ENCODE measurements at regions not wholly inside any gene's neighbourhood (a gene's known extent, or its start where the extent isn't known, plus 50 kb on each side); places are given as distances from the start of the nearest gene placed in this dataset.
A peak's percentile ranks its signal among the peaks of the same experiment; 100 is the strongest.

DNA sequence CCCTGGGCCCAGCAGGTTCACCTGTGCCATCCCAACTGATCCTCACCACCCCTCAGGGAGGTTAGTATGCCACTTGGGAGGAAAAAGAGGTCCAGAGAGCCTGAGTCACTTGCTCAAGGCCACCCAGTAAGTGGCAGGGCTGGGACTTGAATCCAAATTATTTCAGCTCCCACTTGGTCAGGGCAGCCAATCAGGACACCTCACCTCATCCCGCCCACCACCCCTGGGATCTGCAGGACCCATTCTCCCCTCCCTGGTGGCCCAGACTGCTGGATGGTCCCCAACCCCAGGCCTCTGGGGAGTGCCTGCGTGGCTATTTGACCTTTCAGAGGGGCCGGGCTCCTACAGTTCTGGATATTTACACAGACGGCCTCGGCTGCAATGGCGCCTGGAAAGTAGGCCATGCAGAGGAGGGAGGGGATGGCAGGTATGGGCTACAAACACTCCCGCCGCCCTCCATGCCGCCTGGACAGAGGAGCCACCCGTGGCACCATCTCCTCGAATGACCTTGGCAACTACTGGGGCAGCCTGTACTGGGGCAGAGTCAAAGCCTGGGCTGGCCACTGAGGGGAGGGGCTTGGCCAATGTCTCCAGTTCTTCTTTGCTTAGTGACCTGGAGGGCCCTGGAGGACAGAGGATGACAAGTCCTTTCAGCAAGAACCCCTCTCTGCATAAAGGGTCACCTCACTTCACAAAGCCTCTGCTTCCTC, 153.6 kb upstream of the LINGO1 start:
- Histone ChIP-seq H3K27me3 (ENCODE audit: control insufficient read depth, insufficient read depth, low read length) (no peaks in the 10 kb centered on the region), H2AFZ (ENCODE audit: low read length) (no peak overlapping the region), H3K27ac (ENCODE audit: insufficient read depth, low read length) (no peak overlapping the region), H3K9ac (ENCODE audit: insufficient read depth, low read length) (no peak overlapping the region), H3K9me3 (ENCODE audit: control insufficient read depth, insufficient read depth, low read depth, low read length) (no peaks in the 10 kb centered on the region), H4K20me1 (ENCODE audit: control insufficient read depth, extremely low read depth, insufficient read depth, low read length) (no peaks in the 10 kb centered on the region), H3K4me3 (replicated peaks in 1 of 4; ENCODE audit: control extremely low read depth in 1 of 4, insufficient read depth in 1 of 4, low read depth in 3 of 4, low read length in 4 of 4) (no peak overlapping the region), H3K36me3 (ENCODE audit: control insufficient read depth, insufficient read depth, low read length) (no peaks in the 10 kb centered on the region), H3K79me2 (ENCODE audit: control insufficient read depth, insufficient read depth, low read length) (no peaks in the 10 kb centered on the region), H3K4me1 (ENCODE audit: control insufficient read depth, extremely low read depth, insufficient read depth, low read length) (no peaks in the 10 kb centered on the region), H3K4me2 (ENCODE audit: extremely low read depth, insufficient read depth, low read length) (no peak overlapping the region)
- DNase-seq (ENCODE audit: low read depth in 2 of 2), result no peak
- TF ChIP-seq EZH2 (IDR thresholded peaks at IDR 0.05; ENCODE audit: low read length, missing control alignments), result no peak
- TF ChIP-seq, protein P1, sequence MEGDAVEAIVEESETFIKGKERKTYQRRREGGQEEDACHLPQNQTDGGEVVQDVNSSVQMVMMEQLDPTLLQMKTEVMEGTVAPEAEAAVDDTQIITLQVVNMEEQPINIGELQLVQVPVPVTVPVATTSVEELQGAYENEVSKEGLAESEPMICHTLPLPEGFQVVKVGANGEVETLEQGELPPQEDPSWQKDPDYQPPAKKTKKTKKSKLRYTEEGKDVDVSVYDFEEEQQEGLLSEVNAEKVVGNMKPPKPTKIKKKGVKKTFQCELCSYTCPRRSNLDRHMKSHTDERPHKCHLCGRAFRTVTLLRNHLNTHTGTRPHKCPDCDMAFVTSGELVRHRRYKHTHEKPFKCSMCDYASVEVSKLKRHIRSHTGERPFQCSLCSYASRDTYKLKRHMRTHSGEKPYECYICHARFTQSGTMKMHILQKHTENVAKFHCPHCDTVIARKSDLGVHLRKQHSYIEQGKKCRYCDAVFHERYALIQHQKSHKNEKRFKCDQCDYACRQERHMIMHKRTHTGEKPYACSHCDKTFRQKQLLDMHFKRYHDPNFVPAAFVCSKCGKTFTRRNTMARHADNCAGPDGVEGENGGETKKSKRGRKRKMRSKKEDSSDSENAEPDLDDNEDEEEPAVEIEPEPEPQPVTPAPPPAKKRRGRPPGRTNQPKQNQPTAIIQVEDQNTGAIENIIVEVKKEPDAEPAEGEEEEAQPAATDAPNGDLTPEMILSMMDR (conservative IDR thresholded peaks at IDR 0.05 in 1 of 2, IDR thresholded peaks at IDR 0.05 in 1 of 2; ENCODE audit: low read depth in 1 of 2, low read length in 2 of 2), result no peak

DNA sequence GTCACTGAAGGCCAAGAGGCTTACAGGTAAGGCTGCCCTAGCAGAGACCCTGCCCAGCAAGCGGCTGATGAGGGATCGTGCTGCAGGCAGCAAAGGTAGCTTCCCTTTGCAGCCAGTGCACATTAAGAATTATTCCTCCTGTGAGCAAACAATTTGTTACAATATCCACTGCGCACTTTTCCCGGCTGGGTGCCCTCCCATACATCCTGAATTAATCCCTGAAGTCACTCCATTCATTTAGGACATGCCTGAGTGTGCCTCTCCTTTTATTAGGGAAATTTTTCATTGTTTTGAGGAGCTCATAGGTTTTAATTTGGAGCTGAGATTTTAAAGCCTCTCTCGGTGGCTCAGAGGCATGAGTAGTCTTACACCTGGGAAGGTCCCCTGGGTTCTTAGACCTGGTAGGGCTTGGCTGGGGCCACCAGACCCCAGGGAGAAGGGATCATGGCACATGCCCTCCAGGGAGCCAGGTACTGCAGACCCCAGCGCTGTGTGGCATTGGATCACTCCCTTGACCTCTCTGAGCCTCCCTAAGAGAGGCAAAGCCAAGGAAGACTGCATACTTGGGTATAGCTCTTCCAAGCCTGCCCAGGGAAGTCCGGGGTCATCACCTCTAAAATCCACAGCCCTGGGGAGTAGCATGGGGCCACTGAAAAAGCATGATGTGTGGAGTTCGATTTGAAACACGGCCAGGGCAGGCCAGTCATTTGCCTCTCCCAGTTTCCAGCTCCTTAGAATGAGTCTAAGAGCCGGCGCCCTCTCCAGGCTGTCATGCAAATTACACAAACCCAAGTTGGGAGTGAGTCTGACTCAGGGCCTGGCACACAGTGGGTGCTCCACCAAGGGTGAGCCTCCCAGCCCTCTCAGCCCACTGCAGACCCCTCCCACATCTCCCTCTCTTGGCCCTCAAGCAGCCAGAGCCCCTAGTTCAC, 151.9 kb upstream of the LINGO1 start:
- peak in 1 of 2 donors; percentile 2 for DNase-seq (ENCODE audit: low read depth in 2 of 2)
- no peaks in the 10 kb centered on the region for H3K9me3 ChIP-seq (ENCODE audit: control insufficient read depth, insufficient read depth, low read depth, low read length)
- H3K27me3 ChIP-seq (ENCODE audit: control insufficient read depth, insufficient read depth, low read length), result no peaks in the 10 kb centered on the region

DNA sequence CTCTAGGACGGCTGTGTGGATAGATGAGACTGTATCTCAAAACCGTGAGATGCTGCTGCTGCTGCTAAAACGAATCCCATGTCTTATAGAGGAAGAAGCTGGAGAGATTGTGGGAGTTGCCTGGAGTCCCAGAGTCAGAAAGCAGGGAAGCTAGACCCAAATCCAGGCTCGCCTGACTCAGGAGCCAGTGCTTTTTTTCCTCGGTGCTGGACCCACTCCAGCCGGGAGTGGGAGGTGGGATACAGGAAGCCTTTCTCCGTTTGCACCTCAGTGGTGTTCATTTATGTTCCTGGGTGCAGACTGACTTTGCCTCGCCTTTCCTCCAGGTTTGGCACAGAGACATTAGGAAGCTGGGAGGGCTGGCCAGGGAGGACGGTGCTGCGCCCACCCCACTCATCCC, 150.9 kb upstream of the LINGO1 start:
- TF ChIP-seq EZH2 (IDR thresholded peaks at IDR 0.05; ENCODE audit: low read length, missing control alignments), result no peak
- TF ChIP-seq, protein P1 (conservative IDR thresholded peaks at IDR 0.05 in 1 of 2, IDR thresholded peaks at IDR 0.05 in 1 of 2; ENCODE audit: low read depth in 1 of 2, low read length in 2 of 2), result no peak
- H4K20me1 ChIP-seq (ENCODE audit: control insufficient read depth, extremely low read depth, insufficient read depth, low read length), result no peaks in the 10 kb centered on the region
- H3K27ac ChIP-seq (ENCODE audit: insufficient read depth, low read length), result no peak overlapping the region
- no peak overlapping the region for H3K4me2 ChIP-seq (ENCODE audit: extremely low read depth, insufficient read depth, low read length)
- no peaks in the 10 kb centered on the region for H3K4me1 ChIP-seq (ENCODE audit: control insufficient read depth, extremely low read depth, insufficient read depth, low read length)
- H3K9ac ChIP-seq (ENCODE audit: insufficient read depth, low read length), result no peak overlapping the region
- H3K79me2 ChIP-seq (ENCODE audit: control insufficient read depth, insufficient read depth, low read length), result no peaks in the 10 kb centered on the region
- H3K36me3 ChIP-seq (ENCODE audit: control insufficient read depth, insufficient read depth, low read length), result no peaks in the 10 kb centered on the region
- H3K4me3 ChIP-seq (replicated peaks in 1 of 4; ENCODE audit: control extremely low read depth in 1 of 4, insufficient read depth in 1 of 4, low read depth in 3 of 4, low read length in 4 of 4), result no peak overlapping the region
- no peak for DNase-seq (ENCODE audit: low read depth in 2 of 2)
- no peaks in the 10 kb centered on the region for H3K27me3 ChIP-seq (ENCODE audit: control insufficient read depth, insufficient read depth, low read length)
- no peaks in the 10 kb centered on the region for H3K9me3 ChIP-seq (ENCODE audit: control insufficient read depth, insufficient read depth, low read depth, low read length)
- H2AFZ ChIP-seq (ENCODE audit: low read length), result no peak overlapping the region

More for the DNA sequence above, 151.9 kb upstream of the LINGO1 start:
- Histone ChIP-seq H4K20me1 (ENCODE audit: control insufficient read depth, extremely low read depth, insufficient read depth, low read length) (no peaks in the 10 kb centered on the region), H2AFZ (ENCODE audit: low read length) (no peak overlapping the region), H3K4me1 (ENCODE audit: control insufficient read depth, extremely low read depth, insufficient read depth, low read length) (no peaks in the 10 kb centered on the region), H3K79me2 (ENCODE audit: control insufficient read depth, insufficient read depth, low read length) (no peaks in the 10 kb centered on the region), H3K27ac (ENCODE audit: insufficient read depth, low read length) (no peak overlapping the region), H3K4me2 (ENCODE audit: extremely low read depth, insufficient read depth, low read length) (no peak overlapping the region), H3K4me3 (replicated peaks in 1 of 4; ENCODE audit: control extremely low read depth in 1 of 4, insufficient read depth in 1 of 4, low read depth in 3 of 4, low read length in 4 of 4) (no peak overlapping the region), H3K36me3 (ENCODE audit: control insufficient read depth, insufficient read depth, low read length) (no peaks in the 10 kb centered on the region), H3K9ac (ENCODE audit: insufficient read depth, low read length) (no peak overlapping the region)
- no peak for TF ChIP-seq EZH2 (IDR thresholded peaks at IDR 0.05; ENCODE audit: low read length, missing control alignments)
- TF ChIP-seq, protein P1 (conservative IDR thresholded peaks at IDR 0.05 in 1 of 2, IDR thresholded peaks at IDR 0.05 in 1 of 2; ENCODE audit: low read depth in 1 of 2, low read length in 2 of 2), result peak; percentile 18 to 37
